ENCODE measurements at regions not wholly inside any gene's neighbourhood (a gene's known extent, or its start where the extent isn't known, plus 50 kb on each side); places are given as distances from the start of the nearest gene placed in this dataset.

DNA sequence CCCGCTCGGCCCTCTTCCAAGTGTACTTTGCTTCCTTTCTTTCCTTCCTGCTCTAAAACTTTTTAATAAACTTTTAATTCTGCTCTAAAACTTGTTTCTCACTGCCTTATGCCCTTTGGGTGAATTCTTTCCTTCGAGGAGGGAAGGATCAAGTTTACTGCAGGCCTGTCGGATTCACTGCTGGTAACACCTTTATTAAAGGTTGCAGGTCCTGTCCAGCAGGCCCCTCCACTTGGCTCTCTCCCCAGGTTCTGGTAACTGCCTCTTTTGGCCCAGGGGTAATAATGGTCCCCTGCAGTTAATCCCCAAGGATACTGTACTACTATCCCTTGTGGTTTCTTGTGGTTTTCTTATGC lies 152.7 kb upstream of the EEA1 start:
- TF ChIP-seq, protein P1, sequence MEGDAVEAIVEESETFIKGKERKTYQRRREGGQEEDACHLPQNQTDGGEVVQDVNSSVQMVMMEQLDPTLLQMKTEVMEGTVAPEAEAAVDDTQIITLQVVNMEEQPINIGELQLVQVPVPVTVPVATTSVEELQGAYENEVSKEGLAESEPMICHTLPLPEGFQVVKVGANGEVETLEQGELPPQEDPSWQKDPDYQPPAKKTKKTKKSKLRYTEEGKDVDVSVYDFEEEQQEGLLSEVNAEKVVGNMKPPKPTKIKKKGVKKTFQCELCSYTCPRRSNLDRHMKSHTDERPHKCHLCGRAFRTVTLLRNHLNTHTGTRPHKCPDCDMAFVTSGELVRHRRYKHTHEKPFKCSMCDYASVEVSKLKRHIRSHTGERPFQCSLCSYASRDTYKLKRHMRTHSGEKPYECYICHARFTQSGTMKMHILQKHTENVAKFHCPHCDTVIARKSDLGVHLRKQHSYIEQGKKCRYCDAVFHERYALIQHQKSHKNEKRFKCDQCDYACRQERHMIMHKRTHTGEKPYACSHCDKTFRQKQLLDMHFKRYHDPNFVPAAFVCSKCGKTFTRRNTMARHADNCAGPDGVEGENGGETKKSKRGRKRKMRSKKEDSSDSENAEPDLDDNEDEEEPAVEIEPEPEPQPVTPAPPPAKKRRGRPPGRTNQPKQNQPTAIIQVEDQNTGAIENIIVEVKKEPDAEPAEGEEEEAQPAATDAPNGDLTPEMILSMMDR (IDR thresholded peaks at IDR 0.05; ENCODE audit: insufficient read depth, low read depth, low read length), result no peak
- no peak for TF ChIP-seq EZH2 (IDR thresholded peaks at IDR 0.05; ENCODE audit: insufficient read depth, low read length)

All from astrocyte (in vitro differentiated cells and primary cell).